GM23338 (cell line): ENCODE measurements at regions not wholly inside any gene's neighbourhood (a gene's known extent, or its start where the extent isn't known, plus 50 kb on each side); places are given as distances from the start of the nearest gene placed in this dataset.

ENCODE experiments used
- ATAC-seq: fragments of 200-7000 bp; cut with Tn5 transposase; 3 replicates; pipeline ENCODE4 v1.9.1; 2020
- DNase-seq: peaks from one replicate; pipeline ENCODE4 v3.0.0-alpha.2; 2015; ENCODE audit warnings: low spot score
- H2AFZ ChIP-seq: fragments of 200-600 bp; sonication (generic); 2 replicates; pipeline ENCODE4 v1.8.0; 2016; ENCODE audit warnings: antibody characterized with exemption, mild to moderate bottlenecking, moderate library complexity
- H3F3A ChIP-seq: fragments of 200-600 bp; sonication (generic); replicated peaks from 2 replicates; pipeline ENCODE4 v1.8.0; 2017; ENCODE audit warnings: antibody characterized with exemption, mixed run types, low read depth
- H3K27ac ChIP-seq: fragments of 200-600 bp; sonication (generic); 2 replicates; pipeline ENCODE4 v1.6.1; 2016; ENCODE audit warnings: low read depth
- H3K27me3 ChIP-seq: fragments of 200-600 bp; sonication (generic); 2 replicates; pipeline ENCODE4 v1.8.0; 2016; ENCODE audit warnings: mild to moderate bottlenecking, mixed run types, moderate library complexity; ENCODE audit not compliant: insufficient read depth
- H3K36me3 ChIP-seq: fragments of 200-600 bp; sonication (generic); 2 replicates; pipeline ENCODE4 v1.8.0; 2016; ENCODE audit warnings: mild to moderate bottlenecking; ENCODE audit not compliant: insufficient read depth
- H3K4me1 ChIP-seq: fragments of 200-600 bp; sonication (generic); 2 replicates; pipeline ENCODE4 v1.8.0; 2016; ENCODE audit warnings: mild to moderate bottlenecking, moderate library complexity; ENCODE audit not compliant: insufficient read depth
- H3K4me2 ChIP-seq: fragments of 200-600 bp; sonication (generic); 2 replicates; pipeline ENCODE4 v1.7.1; 2017; ENCODE audit warnings: mixed run types
- H3K4me3 ChIP-seq: fragments of 200-600 bp; sonication (generic); 2 replicates; pipeline ENCODE4 v1.6.1; 2016; ENCODE audit warnings: mixed run types
- H3K79me2 ChIP-seq: fragments of 200-600 bp; sonication (generic); replicated peaks from 2 replicates; pipeline ENCODE4 v1.8.0; 2017; ENCODE audit warnings: mild to moderate bottlenecking; ENCODE audit not compliant: insufficient read depth
- H3K9me2 ChIP-seq: fragments of 200-600 bp; sonication (generic); 2 replicates; pipeline ENCODE4 v1.8.0; 2017; ENCODE audit not compliant: insufficient read depth
- H4K20me1 ChIP-seq: fragments of 200-600 bp; sonication (generic); replicated peaks from 2 replicates; pipeline ENCODE4 v1.8.0; 2017; ENCODE audit warnings: mild to moderate bottlenecking; ENCODE audit not compliant: insufficient read depth
- H3K27ac Mint-ChIP-seq: 2 replicates; pipeline ENCODE4 v1.8.0; 2020; ENCODE audit warnings: inconsistent platforms, mild to moderate bottlenecking, moderate library complexity, mixed read lengths
- H3K27me3 Mint-ChIP-seq: 3 replicates; pipeline ENCODE4 v1.8.0; 2022; ENCODE audit warnings: low read depth, mild to moderate bottlenecking, moderate library complexity, mixed read lengths, inconsistent platforms; ENCODE audit not compliant: insufficient read depth, poor library complexity
- H3K36me3 Mint-ChIP-seq: 3 replicates; pipeline ENCODE4 v1.8.0; 2021; ENCODE audit warnings: low read depth, mild to moderate bottlenecking, inconsistent platforms, moderate library complexity, mixed read lengths
- H3K4me1 Mint-ChIP-seq: 3 replicates; pipeline ENCODE4 v1.8.0; 2020; ENCODE audit warnings: mild to moderate bottlenecking, inconsistent platforms, mixed read lengths
- H3K4me3 Mint-ChIP-seq: 3 replicates; pipeline ENCODE4 v1.8.0; 2021; ENCODE audit warnings: moderate library complexity, mild to moderate bottlenecking, inconsistent platforms, mixed read lengths
- H3K9me3 Mint-ChIP-seq: 3 replicates; pipeline ENCODE4 v1.8.0; 2020; ENCODE audit warnings: moderate library complexity, mild to moderate bottlenecking, inconsistent platforms, mixed read lengths
- CREB1 ChIP-seq: fragments of 250-450 bp; sonication (Bioruptor Pico); IDR thresholded peaks from 2 replicates; pipeline ENCODE4 v1.5.0; 2020; ENCODE audit warnings: low read depth, mild to moderate bottlenecking, moderate library complexity
- CTCF ChIP-seq, 2 experiments: fragments of 200-600 bp in 1 of 2; sonication (generic) in 1 of 2; conservative IDR thresholded peaks; 2 replicates each; pipeline versions ENCODE4 v1.5.1 to v1.6.1; 2016 to 2017; ENCODE audit warnings: antibody characterized with exemption in 2 of 2, low read depth in 2 of 2, mild to moderate bottlenecking in 2 of 2, moderate library complexity in 1 of 2
- EZH2phosphoT487 ChIP-seq: fragments of 200-600 bp; sonication (generic); IDR thresholded peaks from one replicate; pipeline ENCODE4 v1.8.1; 2018; ENCODE audit warnings: antibody characterized with exemption; ENCODE audit not compliant: unreplicated experiment
- JUNB ChIP-seq: IDR thresholded peaks from one replicate; pipeline ENCODE4 v1.6.1; 2016; ENCODE audit warnings: antibody characterized with exemption; ENCODE audit not compliant: unreplicated experiment
- POLR2AphosphoS5 ChIP-seq: IDR thresholded peaks from 2 replicates; pipeline ENCODE4 v1.6.1; 2016; ENCODE audit warnings: antibody characterized with exemption, low read depth
- REST ChIP-seq: IDR thresholded peaks from one replicate; pipeline ENCODE4 v1.6.1; 2018; ENCODE audit warnings: antibody characterized with exemption; ENCODE audit not compliant: unreplicated experiment
- STAT1 ChIP-seq: IDR thresholded peaks from one replicate; pipeline ENCODE4 v1.6.1; 2016; ENCODE audit warnings: antibody characterized with exemption; ENCODE audit not compliant: unreplicated experiment
- ZNF114 ChIP-seq: fragments of 250-450 bp; sonication (Bioruptor Pico); IDR thresholded peaks from 2 replicates; pipeline ENCODE4 v1.5.0; 2020; ENCODE audit warnings: mild to moderate bottlenecking, moderate library complexity
- ZNF331 ChIP-seq: fragments of 250-450 bp; sonication (Bioruptor Pico); IDR thresholded peaks from 2 replicates; pipeline ENCODE4 v1.5.0; 2020; ENCODE audit warnings: low read depth, mild to moderate bottlenecking, moderate library complexity
- TF ChIP-seq, protein P1 (sequence below): IDR thresholded peaks from 2 replicates; pipeline ENCODE4 v1.6.1; 2016; ENCODE audit warnings: antibody characterized with exemption

- Mint-ChIP-seq H3K36me3 (no peaks in the 10 kb centered on the region), H3K27me3 (no peaks in the 10 kb centered on the region), H3K4me1 (no peaks in the 10 kb centered on the region), H3K9me3 (no peaks in the 10 kb centered on the region), H3K4me3 (no peak overlapping the region), H3K27ac (no peak overlapping the region)
- no peaks in the 10 kb centered on the region for H3F3A ChIP-seq
- H3K4me3 ChIP-seq = no peak overlapping the region
- H3K4me1 ChIP-seq = no peaks in the 10 kb centered on the region
- no peak overlapping the region for H3K4me2 ChIP-seq
- no peaks in the 10 kb centered on the region for H3K27me3 ChIP-seq
- no peak overlapping the region for H2AFZ ChIP-seq
- H3K27ac ChIP-seq = no peak overlapping the region
- ATAC-seq (no peak), DNase-seq (no peak)
- H4K20me1 ChIP-seq = no peaks in the 10 kb centered on the region
- TF ChIP-seq STAT1 (no peak), CTCF (conservative IDR thresholded peaks at IDR 0.05; ENCODE audit: low read depth in 2 of 2) (no peak)
- H3K9me2 ChIP-seq = no peaks in the 10 kb centered on the region
- H3K36me3 ChIP-seq = no peaks in the 10 kb centered on the region
- H3K79me2 ChIP-seq = no peaks in the 10 kb centered on the region
These were observed 2241.9 kb downstream of the PCDH7 start for GRCh38 chr4:32962100-32962499.

- ATAC-seq (no peak), DNase-seq (no peak)
- Histone ChIP-seq H3K27ac (no peak overlapping the region), H4K20me1 (no peaks in the 10 kb centered on the region), H3K4me2 (no peak overlapping the region), H3K27me3 (no peaks in the 10 kb centered on the region), H3K36me3 (no peaks in the 10 kb centered on the region), H3F3A (no peaks in the 10 kb centered on the region), H2AFZ (no peak overlapping the region), H3K79me2 (no peaks in the 10 kb centered on the region), H3K4me3 (no peak overlapping the region), H3K9me2 (no peaks in the 10 kb centered on the region), H3K4me1 (no peaks in the 10 kb centered on the region)
- Mint-ChIP-seq H3K27ac (no peak overlapping the region), H3K4me1 (no peaks in the 10 kb centered on the region), H3K27me3 (no peaks in the 10 kb centered on the region), H3K9me3 (no peaks in the 10 kb centered on the region; the same call in 2 of the 3 replicates), H3K4me3 (no peak overlapping the region), H3K36me3 (no peaks in the 10 kb centered on the region)
- TF ChIP-seq CTCF (conservative IDR thresholded peaks at IDR 0.05; ENCODE audit: low read depth in 2 of 2) (no peak), JUNB (no peak), STAT1 (no peak), ZNF114 (CRISPR knock-in tag) (no peak), REST (no peak), EZH2phosphoT487 (no peak), ZNF331 (no peak), CREB1 (CRISPR knock-in tag) (no peak), POLR2AphosphoS5 (no peak)
- TF ChIP-seq, protein P1, sequence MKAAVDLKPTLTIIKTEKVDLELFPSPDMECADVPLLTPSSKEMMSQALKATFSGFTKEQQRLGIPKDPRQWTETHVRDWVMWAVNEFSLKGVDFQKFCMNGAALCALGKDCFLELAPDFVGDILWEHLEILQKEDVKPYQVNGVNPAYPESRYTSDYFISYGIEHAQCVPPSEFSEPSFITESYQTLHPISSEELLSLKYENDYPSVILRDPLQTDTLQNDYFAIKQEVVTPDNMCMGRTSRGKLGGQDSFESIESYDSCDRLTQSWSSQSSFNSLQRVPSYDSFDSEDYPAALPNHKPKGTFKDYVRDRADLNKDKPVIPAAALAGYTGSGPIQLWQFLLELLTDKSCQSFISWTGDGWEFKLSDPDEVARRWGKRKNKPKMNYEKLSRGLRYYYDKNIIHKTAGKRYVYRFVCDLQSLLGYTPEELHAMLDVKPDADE = no peak
These were observed 2265.1 kb downstream of the PCDH7 start for GRCh38 chr4:32985256-32985655.
